GM12878 (cell line): ENCODE measurements at regions not wholly inside any gene's neighbourhood (a gene's known extent, or its start where the extent isn't known, plus 50 kb on each side); places are given as distances from the start of the nearest gene placed in this dataset.

Source experiments
- ATAC-seq: fragments of 200-7000 bp; cut with Tn5 transposase; 3 replicates; pipeline ENCODE4 v1.9.1; 2020; ENCODE audit warnings: mild to moderate bottlenecking, moderate library complexity
- BruUV-seq: library from RNA; stranded (reverse); fragments of 400-500 nt; replicated peaks from 2 replicates; lab custom pipeline; 2021; lab: Mats Ljungman, UMichigan
- CTCF ChIA-PET: fragments of 300-600 bp; sonication (Branson Sonifier 250); formaldehyde crosslinking; extraction: SDS; loops from one replicate; lab custom pipeline; 2021; ENCODE audit warnings: inconsistent platforms; lab: Yijun Ruan, JAX
- POLR2A ChIA-PET: fragments of 350-600 bp; formaldehyde crosslinking; extraction: SDS; loops from one replicate; lab custom pipeline; 2021; ENCODE audit warnings: inconsistent platforms; lab: Charles Lee
- RAD21 ChIA-PET: fragments of 300-600 bp; sonication (Branson Sonifier 250); formaldehyde crosslinking; loops from one replicate; lab custom pipeline; 2023; ENCODE audit warnings: antibody characterized with exemption; ENCODE audit not compliant: unreplicated experiment; lab: Charles Lee
- SMC1A ChIA-PET: fragments of 300-600 bp; sonication (Branson Sonifier 250); formaldehyde crosslinking; loops from one replicate; lab custom pipeline; 2023; ENCODE audit not compliant: unreplicated experiment, uncharacterized antibody; lab: Charles Lee
- DNase-seq: peaks from one replicate; pipeline ENCODE4 v3.0.0-alpha.2; 2011; ENCODE audit warnings: low read depth, low spot score
- FAIRE-seq: peaks from 3 replicates; lab custom pipeline; 2011; peaks lifted over from hg19 to GRCh38; lab: Jason Lieb, UNC
- H2AFZ ChIP-seq: 2 replicates; pipeline ENCODE4 v1.6.0; 2011; ENCODE audit warnings: low read depth, low read length, control low read depth; ENCODE audit not compliant: control insufficient read depth
- H3K27ac ChIP-seq: 2 replicates; pipeline ENCODE4 v1.5.1; 2011; ENCODE audit warnings: control low read depth; ENCODE audit not compliant: control insufficient read depth, insufficient read depth
- H3K27me3 ChIP-seq, 2 experiments: replicated peaks in 1 of 2; 2 replicates each; pipeline versions ENCODE4 v1.6.0 to v1.6.1; 2011; ENCODE audit warnings: low read length in 1 of 2; ENCODE audit not compliant: control insufficient read depth in 2 of 2, insufficient read depth in 2 of 2
- H3K36me3 ChIP-seq, 2 experiments: 2 replicates each; pipeline ENCODE4 v1.5.1; 2011; ENCODE audit warnings: low read length in 1 of 2; ENCODE audit not compliant: control insufficient read depth in 2 of 2, insufficient read depth in 2 of 2
- H3K4me1 ChIP-seq: 2 replicates; pipeline ENCODE4 v1.6.1; 2011; ENCODE audit warnings: mild to moderate bottlenecking, low read length, moderate library complexity, mixed read lengths; ENCODE audit not compliant: control insufficient read depth, insufficient read depth
- H3K4me2 ChIP-seq: 2 replicates; pipeline ENCODE4 v1.6.0; 2011; ENCODE audit warnings: control low read depth; ENCODE audit not compliant: control insufficient read depth, insufficient read depth
- H3K4me3 ChIP-seq: fragments of 200-600 bp; sonication (generic); 2 replicates; pipeline ENCODE4 v1.5.1; 2016
- H3K79me2 ChIP-seq: 2 replicates; pipeline ENCODE4 v1.6.0; 2011; ENCODE audit warnings: low read length; ENCODE audit not compliant: control insufficient read depth, insufficient read depth
- H3K9ac ChIP-seq: 2 replicates; pipeline ENCODE4 v1.8.0; 2011; ENCODE audit warnings: low read length, control low read depth, mixed read lengths; ENCODE audit not compliant: control insufficient read depth, insufficient read depth
- H3K9me3 ChIP-seq: replicated peaks from 3 replicates; pipeline ENCODE4 v1.5.1; 2011; ENCODE audit warnings: mild to moderate bottlenecking, low read length; ENCODE audit not compliant: control insufficient read depth, insufficient read depth
- H4K20me1 ChIP-seq: 2 replicates; pipeline ENCODE4 v1.6.0; 2011; ENCODE audit not compliant: control insufficient read depth, insufficient read depth
- BRCA1 ChIP-seq: IDR thresholded peaks from 2 replicates; pipeline ENCODE4 v1.6.1; 2011; ENCODE audit warnings: low read depth, low read length, improper control_type of control experiment
- CHD1 ChIP-seq: IDR thresholded peaks from 2 replicates; pipeline ENCODE4 v1.6.1; 2012; ENCODE audit warnings: low read depth, low read length, improper control_type of control experiment
- FOXK2 ChIP-seq: fragments of 450-650 bp; IDR thresholded peaks from 2 replicates; pipeline ENCODE4 v1.6.1; 2017; ENCODE audit warnings: mild to moderate bottlenecking, moderate library complexity
- NR2F1 ChIP-seq: fragments of 450-650 bp; conservative IDR thresholded peaks from 2 replicates; pipeline ENCODE4 v1.6.1; 2017; ENCODE audit warnings: mild to moderate bottlenecking
- REST ChIP-seq: IDR thresholded peaks from 2 replicates; pipeline ENCODE4 v1.6.1; 2012; ENCODE audit warnings: mild to moderate bottlenecking, low read depth, low read length
- SMAD5 ChIP-seq: IDR thresholded peaks from 2 replicates; pipeline ENCODE4 v1.6.1; 2016; ENCODE audit warnings: antibody characterized with exemption, low read depth
- ZBTB4 ChIP-seq: fragments of 450-650 bp; formaldehyde crosslinking; IDR thresholded peaks from 2 replicates; pipeline ENCODE4 v1.4.0; 2022; ENCODE audit warnings: mild to moderate bottlenecking, moderate library complexity
- ZNF384 ChIP-seq: IDR thresholded peaks from 2 replicates; pipeline ENCODE4 v1.6.1; 2012; ENCODE audit warnings: low read depth, mild to moderate bottlenecking, low read length, improper control_type of control experiment, borderline replicate concordance
- ZNF687 ChIP-seq: fragments of 450-650 bp; IDR thresholded peaks from 2 replicates; pipeline ENCODE4 v1.6.1; 2017; ENCODE audit warnings: mild to moderate bottlenecking, moderate library complexity
- ZSCAN29 ChIP-seq: fragments of 450-650 bp; IDR thresholded peaks from 2 replicates; pipeline ENCODE4 v1.6.1; 2017; ENCODE audit warnings: mild to moderate bottlenecking, moderate library complexity
- WGBS: methylation state at CpG from one replicate; pipeline ENCODE4 v1.1.6; 2016; ENCODE audit warnings: low lambda C conversion rate; ENCODE audit not compliant: insufficient replicate concordance, insufficient coverage; ENCODE audit errors: missing lambda C conversion rate; 5-methylcytosine and 5-hydroxymethylcytosine counted together
- in situ Hi-C: fragments of 300-500 bp; cut with MboI; formaldehyde crosslinking; loops from 9 replicates; pipeline ENCODE4 v1.14.3; 2018; ENCODE audit warnings: mixed read lengths
- intact Hi-C: fragments of 100-400 bp; cut with micrococcal nuclease; formaldehyde crosslinking; loops from one replicate; pipeline ENCODE4 v1.14.2; 2022; ENCODE audit not compliant: unreplicated experiment

GRCh38 chr3:117700573-117701360, 991.2 kb downstream of the TUSC7 start:
- Histone ChIP-seq H3K9ac (no peak overlapping the region), H3K27me3 (no peaks in the 10 kb centered on the region), H3K4me3 (no peak overlapping the region), H4K20me1 (no peaks in the 10 kb centered on the region), H3K79me2 (no peaks in the 10 kb centered on the region), H3K4me1 (no peaks in the 10 kb centered on the region), H3K36me3 (no peaks in the 10 kb centered on the region), H3K27ac (no peak overlapping the region), H3K4me2 (no peak overlapping the region), H3K9me3 (no peaks in the 10 kb centered on the region), H2AFZ (no peak overlapping the region)
- FAIRE-seq (no peak), ATAC-seq (no peak), DNase-seq (no peak)
- 19% methylated on average over 6 of the region's 6 CpGs for WGBS
- no TSS peak for BruUV-seq
- ChIA-PET RAD21 (no interaction called here), CTCF (no interaction called here), SMC1A (no interaction called here), POLR2A (no interaction called here)
- TF ChIP-seq ZNF687 (no peak), REST (no peak), CHD1 (no peak), ZSCAN29 (no peak), SMAD5 (no peak), ZBTB4 (CRISPR knock-in tag) (no peak), ZNF384 (no peak), NR2F1 (no peak), FOXK2 (no peak), BRCA1 (no peak)
- in situ Hi-C loops = no loop called here
- intact Hi-C loops = no loop called here
